ENCODE measurements at regions not wholly inside any gene's neighbourhood (a gene's known extent, or its start where the extent isn't known, plus 50 kb on each side); places are given as distances from the start of the nearest gene placed in this dataset.

DNA sequence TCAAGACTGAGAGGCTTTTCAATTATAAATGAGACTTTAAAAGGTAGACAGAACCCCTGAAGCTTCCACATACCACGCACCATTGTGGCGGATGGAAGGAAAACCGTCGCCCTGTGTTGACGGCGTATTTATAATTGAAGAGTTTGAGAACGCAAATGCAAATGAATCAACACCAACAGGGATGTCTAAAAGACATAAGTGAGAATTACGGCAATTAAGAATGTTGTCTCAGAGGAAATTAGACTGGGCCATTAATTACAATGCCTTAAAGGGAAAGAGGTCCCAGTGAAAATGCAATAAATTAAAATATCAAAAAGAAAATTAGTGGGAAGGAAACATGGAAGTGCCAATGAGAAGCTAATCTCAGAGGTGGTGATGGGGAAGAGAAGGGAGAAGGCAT is 148.5 kb upstream of the XYLT1 start:
- ATAC-seq (no peak), DNase-seq (ENCODE audit: low spot score) (no peak)
- ChIA-PET POLR2A (no interaction called here), CTCF (no interaction called here)
- Mint-ChIP-seq H3K4me1 (peaks cover 10% of the 10 kb centered on the region), H3K4me3 (no peak overlapping the region), H3K36me3 (no peaks in the 10 kb centered on the region), H3K27ac (no peak overlapping the region), H3K27me3 (ENCODE audit: low read depth) (no peaks in the 10 kb centered on the region; the same call in none of the 2 replicates), H3K9me3 (peaks cover under 1% of the 10 kb centered on the region)
- TF ChIP-seq TCF7 (CRISPR knock-in tag; IDR thresholded peaks at IDR 0.05; ENCODE audit: low read depth) (no peak), ZNF121 (CRISPR knock-in tag; IDR thresholded peaks at IDR 0.05) (no peak), CREM (CRISPR knock-in tag; IDR thresholded peaks at IDR 0.05) (no peak)

DNA sequence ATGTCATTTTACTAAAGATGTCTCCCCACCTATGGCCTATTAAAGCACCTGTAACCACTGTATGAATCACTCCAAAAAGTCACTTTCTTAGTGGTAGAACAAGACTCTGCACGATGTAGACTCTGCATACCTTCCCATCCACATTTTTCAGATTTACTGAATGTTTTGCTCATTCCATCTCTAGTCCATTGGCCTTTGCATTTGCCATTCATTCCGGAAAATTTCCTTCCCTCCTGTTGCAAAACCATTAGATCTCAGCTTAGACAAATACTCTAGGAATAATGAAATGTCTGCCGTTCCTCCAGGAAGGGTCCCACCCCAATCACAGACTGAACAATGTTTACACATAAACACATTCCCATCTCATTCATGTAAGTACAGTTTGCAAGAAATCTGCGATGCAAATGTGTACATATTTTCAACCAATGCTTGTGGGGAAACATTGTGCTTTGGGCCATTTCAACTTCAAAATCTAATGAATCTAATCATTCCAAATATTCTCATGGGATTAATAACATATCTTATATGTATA is 146.3 kb upstream of the XYLT1 start:
- Mint-ChIP-seq H3K4me1 (peaks cover 13% of the 10 kb centered on the region), H3K27ac (no peak overlapping the region), H3K4me3 (no peak overlapping the region), H3K27me3 (ENCODE audit: low read depth) (no peaks in the 10 kb centered on the region; the same call in 1 of the 2 replicates), H3K9me3 (no peaks in the 10 kb centered on the region), H3K36me3 (no peaks in the 10 kb centered on the region)
- DNase-seq (ENCODE audit: low spot score): no peak
- CTCF ChIA-PET: no interaction called here
- ATAC-seq: no peak
- POLR2A ChIA-PET: no interaction called here
- TF ChIP-seq, protein P1, sequence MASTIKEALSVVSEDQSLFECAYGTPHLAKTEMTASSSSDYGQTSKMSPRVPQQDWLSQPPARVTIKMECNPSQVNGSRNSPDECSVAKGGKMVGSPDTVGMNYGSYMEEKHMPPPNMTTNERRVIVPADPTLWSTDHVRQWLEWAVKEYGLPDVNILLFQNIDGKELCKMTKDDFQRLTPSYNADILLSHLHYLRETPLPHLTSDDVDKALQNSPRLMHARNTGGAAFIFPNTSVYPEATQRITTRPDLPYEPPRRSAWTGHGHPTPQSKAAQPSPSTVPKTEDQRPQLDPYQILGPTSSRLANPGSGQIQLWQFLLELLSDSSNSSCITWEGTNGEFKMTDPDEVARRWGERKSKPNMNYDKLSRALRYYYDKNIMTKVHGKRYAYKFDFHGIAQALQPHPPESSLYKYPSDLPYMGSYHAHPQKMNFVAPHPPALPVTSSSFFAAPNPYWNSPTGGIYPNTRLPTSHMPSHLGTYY (CRISPR knock-in tag; IDR thresholded peaks at IDR 0.05): no peak
- TF ChIP-seq, protein P2, sequence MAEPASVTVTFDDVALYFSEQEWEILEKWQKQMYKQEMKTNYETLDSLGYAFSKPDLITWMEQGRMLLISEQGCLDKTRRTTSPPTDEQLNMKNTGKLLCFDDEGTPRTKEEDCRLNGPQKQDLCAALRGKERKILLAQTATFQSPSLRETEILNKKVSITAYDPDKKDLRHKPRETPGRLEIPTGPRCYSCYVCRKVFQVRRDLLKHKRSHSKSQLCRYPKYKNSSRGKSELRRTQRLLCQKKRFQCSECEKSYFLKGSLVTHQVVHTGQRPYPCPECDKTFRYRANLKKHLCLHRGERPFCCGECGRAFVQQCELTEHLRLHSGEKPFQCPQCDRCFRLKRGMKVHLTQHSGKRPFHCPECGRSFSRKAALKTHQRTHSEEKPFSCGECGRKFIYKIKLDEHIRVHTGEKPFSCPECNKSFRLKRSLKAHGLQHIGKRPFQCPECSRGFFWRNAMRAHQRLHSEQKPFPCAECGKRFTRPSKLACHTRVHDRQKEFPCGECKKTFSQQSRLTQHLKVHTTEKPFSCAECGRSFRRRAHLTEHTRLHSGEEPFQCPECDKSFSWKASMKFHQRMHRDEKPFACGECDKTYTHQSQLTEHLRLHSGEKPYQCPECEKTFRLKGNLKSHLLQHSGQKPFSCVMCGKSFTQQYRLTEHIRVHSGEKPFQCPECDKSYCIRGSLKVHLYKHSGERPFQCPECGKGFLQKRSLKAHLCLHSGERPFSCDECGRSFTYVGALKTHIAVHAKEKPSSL (CRISPR knock-in tag; conservative IDR thresholded peaks at IDR 0.05): no peak
- TF ChIP-seq MXD4 (CRISPR knock-in tag; IDR thresholded peaks at IDR 0.05; ENCODE audit: borderline replicate concordance) (no peak), SMAD4 (CRISPR knock-in tag; IDR thresholded peaks at IDR 0.05) (no peak), SOX15 (CRISPR knock-in tag; IDR thresholded peaks at IDR 0.05) (no peak), MYBL2 (CRISPR knock-in tag; IDR thresholded peaks at IDR 0.05) (no peak), FOXK1 (CRISPR knock-in tag; IDR thresholded peaks at IDR 0.05) (no peak), ZNF317 (CRISPR knock-in tag; IDR thresholded peaks at IDR 0.05; ENCODE audit: borderline replicate concordance, low read depth) (no peak), ZNF263 (CRISPR knock-in tag; IDR thresholded peaks at IDR 0.05; ENCODE audit: low read depth) (no peak), ZNF138 (CRISPR knock-in tag; conservative IDR thresholded peaks at IDR 0.05) (no peak), FOXP1 (CRISPR knock-in tag; IDR thresholded peaks at IDR 0.05; ENCODE audit: borderline replicate concordance) (no peak), RORB (CRISPR knock-in tag; IDR thresholded peaks at IDR 0.05) (no peak), GTF2I (CRISPR knock-in tag; conservative IDR thresholded peaks at IDR 0.05) (no peak)
- TF ChIP-seq, protein P3, sequence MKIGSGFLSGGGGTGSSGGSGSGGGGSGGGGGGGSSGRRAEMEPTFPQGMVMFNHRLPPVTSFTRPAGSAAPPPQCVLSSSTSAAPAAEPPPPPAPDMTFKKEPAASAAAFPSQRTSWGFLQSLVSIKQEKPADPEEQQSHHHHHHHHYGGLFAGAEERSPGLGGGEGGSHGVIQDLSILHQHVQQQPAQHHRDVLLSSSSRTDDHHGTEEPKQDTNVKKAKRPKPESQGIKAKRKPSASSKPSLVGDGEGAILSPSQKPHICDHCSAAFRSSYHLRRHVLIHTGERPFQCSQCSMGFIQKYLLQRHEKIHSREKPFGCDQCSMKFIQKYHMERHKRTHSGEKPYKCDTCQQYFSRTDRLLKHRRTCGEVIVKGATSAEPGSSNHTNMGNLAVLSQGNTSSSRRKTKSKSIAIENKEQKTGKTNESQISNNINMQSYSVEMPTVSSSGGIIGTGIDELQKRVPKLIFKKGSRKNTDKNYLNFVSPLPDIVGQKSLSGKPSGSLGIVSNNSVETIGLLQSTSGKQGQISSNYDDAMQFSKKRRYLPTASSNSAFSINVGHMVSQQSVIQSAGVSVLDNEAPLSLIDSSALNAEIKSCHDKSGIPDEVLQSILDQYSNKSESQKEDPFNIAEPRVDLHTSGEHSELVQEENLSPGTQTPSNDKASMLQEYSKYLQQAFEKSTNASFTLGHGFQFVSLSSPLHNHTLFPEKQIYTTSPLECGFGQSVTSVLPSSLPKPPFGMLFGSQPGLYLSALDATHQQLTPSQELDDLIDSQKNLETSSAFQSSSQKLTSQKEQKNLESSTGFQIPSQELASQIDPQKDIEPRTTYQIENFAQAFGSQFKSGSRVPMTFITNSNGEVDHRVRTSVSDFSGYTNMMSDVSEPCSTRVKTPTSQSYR (CRISPR knock-in tag; IDR thresholded peaks at IDR 0.05): no peak
- TF ChIP-seq, protein P4, sequence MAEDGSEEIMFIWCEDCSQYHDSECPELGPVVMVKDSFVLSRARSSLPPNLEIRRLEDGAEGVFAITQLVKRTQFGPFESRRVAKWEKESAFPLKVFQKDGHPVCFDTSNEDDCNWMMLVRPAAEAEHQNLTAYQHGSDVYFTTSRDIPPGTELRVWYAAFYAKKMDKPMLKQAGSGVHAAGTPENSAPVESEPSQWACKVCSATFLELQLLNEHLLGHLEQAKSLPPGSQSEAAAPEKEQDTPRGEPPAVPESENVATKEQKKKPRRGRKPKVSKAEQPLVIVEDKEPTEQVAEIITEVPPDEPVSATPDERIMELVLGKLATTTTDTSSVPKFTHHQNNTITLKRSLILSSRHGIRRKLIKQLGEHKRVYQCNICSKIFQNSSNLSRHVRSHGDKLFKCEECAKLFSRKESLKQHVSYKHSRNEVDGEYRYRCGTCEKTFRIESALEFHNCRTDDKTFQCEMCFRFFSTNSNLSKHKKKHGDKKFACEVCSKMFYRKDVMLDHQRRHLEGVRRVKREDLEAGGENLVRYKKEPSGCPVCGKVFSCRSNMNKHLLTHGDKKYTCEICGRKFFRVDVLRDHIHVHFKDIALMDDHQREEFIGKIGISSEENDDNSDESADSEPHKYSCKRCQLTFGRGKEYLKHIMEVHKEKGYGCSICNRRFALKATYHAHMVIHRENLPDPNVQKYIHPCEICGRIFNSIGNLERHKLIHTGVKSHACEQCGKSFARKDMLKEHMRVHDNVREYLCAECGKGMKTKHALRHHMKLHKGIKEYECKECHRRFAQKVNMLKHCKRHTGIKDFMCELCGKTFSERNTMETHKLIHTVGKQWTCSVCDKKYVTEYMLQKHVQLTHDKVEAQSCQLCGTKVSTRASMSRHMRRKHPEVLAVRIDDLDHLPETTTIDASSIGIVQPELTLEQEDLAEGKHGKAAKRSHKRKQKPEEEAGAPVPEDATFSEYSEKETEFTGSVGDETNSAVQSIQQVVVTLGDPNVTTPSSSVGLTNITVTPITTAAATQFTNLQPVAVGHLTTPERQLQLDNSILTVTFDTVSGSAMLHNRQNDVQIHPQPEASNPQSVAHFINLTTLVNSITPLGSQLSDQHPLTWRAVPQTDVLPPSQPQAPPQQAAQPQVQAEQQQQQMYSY (CRISPR knock-in tag; IDR thresholded peaks at IDR 0.05): no peak
- TF ChIP-seq, protein P5, sequence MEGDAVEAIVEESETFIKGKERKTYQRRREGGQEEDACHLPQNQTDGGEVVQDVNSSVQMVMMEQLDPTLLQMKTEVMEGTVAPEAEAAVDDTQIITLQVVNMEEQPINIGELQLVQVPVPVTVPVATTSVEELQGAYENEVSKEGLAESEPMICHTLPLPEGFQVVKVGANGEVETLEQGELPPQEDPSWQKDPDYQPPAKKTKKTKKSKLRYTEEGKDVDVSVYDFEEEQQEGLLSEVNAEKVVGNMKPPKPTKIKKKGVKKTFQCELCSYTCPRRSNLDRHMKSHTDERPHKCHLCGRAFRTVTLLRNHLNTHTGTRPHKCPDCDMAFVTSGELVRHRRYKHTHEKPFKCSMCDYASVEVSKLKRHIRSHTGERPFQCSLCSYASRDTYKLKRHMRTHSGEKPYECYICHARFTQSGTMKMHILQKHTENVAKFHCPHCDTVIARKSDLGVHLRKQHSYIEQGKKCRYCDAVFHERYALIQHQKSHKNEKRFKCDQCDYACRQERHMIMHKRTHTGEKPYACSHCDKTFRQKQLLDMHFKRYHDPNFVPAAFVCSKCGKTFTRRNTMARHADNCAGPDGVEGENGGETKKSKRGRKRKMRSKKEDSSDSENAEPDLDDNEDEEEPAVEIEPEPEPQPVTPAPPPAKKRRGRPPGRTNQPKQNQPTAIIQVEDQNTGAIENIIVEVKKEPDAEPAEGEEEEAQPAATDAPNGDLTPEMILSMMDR (IDR thresholded peaks at IDR 0.05): no peak
- TF ChIP-seq, protein P6, sequence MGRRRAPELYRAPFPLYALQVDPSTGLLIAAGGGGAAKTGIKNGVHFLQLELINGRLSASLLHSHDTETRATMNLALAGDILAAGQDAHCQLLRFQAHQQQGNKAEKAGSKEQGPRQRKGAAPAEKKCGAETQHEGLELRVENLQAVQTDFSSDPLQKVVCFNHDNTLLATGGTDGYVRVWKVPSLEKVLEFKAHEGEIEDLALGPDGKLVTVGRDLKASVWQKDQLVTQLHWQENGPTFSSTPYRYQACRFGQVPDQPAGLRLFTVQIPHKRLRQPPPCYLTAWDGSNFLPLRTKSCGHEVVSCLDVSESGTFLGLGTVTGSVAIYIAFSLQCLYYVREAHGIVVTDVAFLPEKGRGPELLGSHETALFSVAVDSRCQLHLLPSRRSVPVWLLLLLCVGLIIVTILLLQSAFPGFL (CRISPR knock-in tag; IDR thresholded peaks at IDR 0.05; ENCODE audit: borderline replicate concordance): no peak
- TF ChIP-seq, protein P7, sequence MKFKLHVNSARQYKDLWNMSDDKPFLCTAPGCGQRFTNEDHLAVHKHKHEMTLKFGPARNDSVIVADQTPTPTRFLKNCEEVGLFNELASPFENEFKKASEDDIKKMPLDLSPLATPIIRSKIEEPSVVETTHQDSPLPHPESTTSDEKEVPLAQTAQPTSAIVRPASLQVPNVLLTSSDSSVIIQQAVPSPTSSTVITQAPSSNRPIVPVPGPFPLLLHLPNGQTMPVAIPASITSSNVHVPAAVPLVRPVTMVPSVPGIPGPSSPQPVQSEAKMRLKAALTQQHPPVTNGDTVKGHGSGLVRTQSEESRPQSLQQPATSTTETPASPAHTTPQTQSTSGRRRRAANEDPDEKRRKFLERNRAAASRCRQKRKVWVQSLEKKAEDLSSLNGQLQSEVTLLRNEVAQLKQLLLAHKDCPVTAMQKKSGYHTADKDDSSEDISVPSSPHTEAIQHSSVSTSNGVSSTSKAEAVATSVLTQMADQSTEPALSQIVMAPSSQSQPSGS (CRISPR knock-in tag; IDR thresholded peaks at IDR 0.05; ENCODE audit: borderline replicate concordance, low read depth): no peak

All from WTC11 (cell line).